Tongue (tissue), 1 donor: ENCODE measurements at regions not wholly inside any gene's neighbourhood (a gene's known extent, or its start where the extent isn't known, plus 50 kb on each side); places are given as distances from the start of the nearest gene placed in this dataset.

ENCODE experiments used
- DNase-seq: peaks from one replicate; pipeline ENCODE4 v3.0.0-alpha.2; 2015

- DNase-seq = no peak
These were observed 155.2 kb upstream of the KAZN start for GRCh38 chr1:14443164-14443787.

- DNase-seq = no peak
These were observed 147.3 kb upstream of the KAZN start for GRCh38 chr1:14451217-14451616.

GRCh38 chr1:14452551-14452950, 145.9 kb upstream of the KAZN start:
- no peak for DNase-seq

GRCh38 chr1:14460173-14460572, 138.3 kb upstream of the KAZN start:
- no peak for DNase-seq

- DNase-seq = no peak
These were observed 135.6 kb upstream of the KAZN start for GRCh38 chr1:14462851-14463250.

- DNase-seq = peak; percentile 31
These were observed 132.5 kb upstream of the KAZN start for GRCh38 chr1:14466006-14466405.

- no peak for DNase-seq
These were observed 131.4 kb upstream of the KAZN start for GRCh38 chr1:14467112-14467511.

- no peak for DNase-seq
These were observed 129.7 kb upstream of the KAZN start for GRCh38 chr1:14468751-14469150.

GRCh38 chr1:14470802-14471201, 127.7 kb upstream of the KAZN start:
- no peak for DNase-seq

GRCh38 chr1:14474856-14475255, 123.6 kb upstream of the KAZN start:
- no peak for DNase-seq

GRCh38 chr1:14476170-14476955, 122.1 kb upstream of the KAZN start:
- no peak for DNase-seq

GRCh38 chr1:14478120-14478519, 120.4 kb upstream of the KAZN start:
- DNase-seq = no peak

GRCh38 chr1:14479865-14480264, 118.6 kb upstream of the KAZN start:
- DNase-seq = no peak

GRCh38 chr1:14482784-14483450, 115.6 kb upstream of the KAZN start:
- DNase-seq = no peak

- DNase-seq = no peak
These were observed 113.2 kb upstream of the KAZN start for GRCh38 chr1:14485285-14485684.

- DNase-seq = no peak
These were observed 111.9 kb upstream of the KAZN start for GRCh38 chr1:14486401-14487201.

GRCh38 chr1:14487671-14488070, 110.8 kb upstream of the KAZN start:
- DNase-seq = no peak

GRCh38 chr1:14494911-14495310, 103.6 kb upstream of the KAZN start:
- no peak for DNase-seq

GRCh38 chr1:14495381-14495780, 103.1 kb upstream of the KAZN start:
- no peak for DNase-seq

GRCh38 chr1:14495996-14496395, 102.5 kb upstream of the KAZN start:
- DNase-seq = no peak

- DNase-seq = no peak
These were observed 99.6 kb upstream of the KAZN start for GRCh38 chr1:14498839-14499238.

GRCh38 chr1:14499312-14500040, 99.0 kb upstream of the KAZN start:
- no peak for DNase-seq
